Umbilical cord (tissue), 1 donor: ENCODE measurements at regions not wholly inside any gene's neighbourhood (a gene's known extent, or its start where the extent isn't known, plus 50 kb on each side); places are given as distances from the start of the nearest gene placed in this dataset.
A peak's percentile ranks its signal among the peaks of the same experiment; 100 is the strongest.

Experiments
- DNase-seq: peaks from one replicate; pipeline ENCODE4 v3.0.0-alpha.2; 2015; ENCODE audit warnings: low spot score

GRCh38 chr22:27381960-27382742, 419.4 kb downstream of the MN1 start:
- no peak for DNase-seq

- no peak for DNase-seq
These were observed 418.6 kb downstream of the MN1 start for GRCh38 chr22:27382947-27383346.

GRCh38 chr22:27383896-27384295, 417.7 kb downstream of the MN1 start:
- DNase-seq = no peak

GRCh38 chr22:27385261-27385998, 416.1 kb downstream of the MN1 start:
- no peak for DNase-seq

- peak; percentile 53 for DNase-seq
These were observed 415.4 kb downstream of the MN1 start for GRCh38 chr22:27386186-27386585.

GRCh38 chr22:27387561-27387960, 414.0 kb downstream of the MN1 start:
- DNase-seq = no peak

- DNase-seq = no peak
These were observed 413.4 kb downstream of the MN1 start for GRCh38 chr22:27388090-27388600.

- DNase-seq = no peak
These were observed 411.9 kb downstream of the MN1 start for GRCh38 chr22:27389727-27390075.

- DNase-seq = peak; percentile 87
These were observed 410.3 kb downstream of the MN1 start for GRCh38 chr22:27391092-27391770.

GRCh38 chr22:27393371-27393770, 408.2 kb downstream of the MN1 start:
- DNase-seq = no peak

- no peak for DNase-seq
These were observed 406.7 kb downstream of the MN1 start for GRCh38 chr22:27394806-27395404.

GRCh38 chr22:27397036-27397953, 404.3 kb downstream of the MN1 start:
- DNase-seq = no peak

GRCh38 chr22:27397954-27398342, 403.6 kb downstream of the MN1 start:
- DNase-seq = no peak

GRCh38 chr22:27399161-27399560, 402.4 kb downstream of the MN1 start:
- no peak for DNase-seq

GRCh38 chr22:27400811-27401210, 400.7 kb downstream of the MN1 start:
- no peak for DNase-seq

- no peak for DNase-seq
These were observed 400.2 kb downstream of the MN1 start for GRCh38 chr22:27401321-27401720.

GRCh38 chr22:27404441-27404840, 397.1 kb downstream of the MN1 start:
- no peak for DNase-seq

- peak; percentile 25 for DNase-seq
These were observed 395.7 kb downstream of the MN1 start for GRCh38 chr22:27405672-27406388.

GRCh38 chr22:27406389-27406861, 395.1 kb downstream of the MN1 start:
- DNase-seq = no peak

GRCh38 chr22:27407369-27407985, 394.1 kb downstream of the MN1 start:
- no peak for DNase-seq
